Pancreas (tissue), 10 donors: ENCODE measurements at regions not wholly inside any gene's neighbourhood (a gene's known extent, or its start where the extent isn't known, plus 50 kb on each side); places are given as distances from the start of the nearest gene placed in this dataset.
A peak's percentile ranks its signal among the peaks of the same experiment; 100 is the strongest.

ENCODE experiments used
- ATAC-seq, 4 donors: fragments of 200-7000 bp; cut with Tn5 transposase; one replicate each; pipeline versions ENCODE4 v1.8.0 to v1.9.1; 2020; ENCODE audit warnings: mild to moderate bottlenecking in 4 of 4, moderate library complexity in 4 of 4
- DNase-seq, 6 donors: peaks; one replicate each; pipeline ENCODE4 v3.0.0-alpha.2; 2020
- FAIRE-seq: peaks from 2 replicates; lab custom pipeline; 2012; peaks lifted over from hg19 to GRCh38; lab: Jason Lieb, UNC
- H3K27ac ChIP-seq, 4 donors: fragments of 200-600 bp; sonication (generic); 1 replicate in 3 of 4; 2 replicates in 1 of 4; pipeline versions ENCODE4 v1.5.0 to v1.8.0; 2020
- H3K27me3 ChIP-seq, 4 donors: fragments of 200-600 bp; one replicate each; pipeline ENCODE4 v1.8.0; 2021
- H3K36me3 ChIP-seq, 3 donors: fragments of 200-600 bp; sonication (generic) in 1 of 3; one replicate each; pipeline versions ENCODE4 v1.5.0 to v1.8.0; 2020 to 2021
- H3K4me1 ChIP-seq, 3 donors: fragments of 200-600 bp; one replicate each; pipeline ENCODE4 v1.8.0; 2021
- H3K4me3 ChIP-seq, 4 donors: fragments of 200-600 bp; sonication (generic) in 2 of 4; one replicate each; pipeline versions ENCODE4 v1.5.0 to v1.8.0; 2020 to 2021
- H3K9me3 ChIP-seq, 4 donors: fragments of 200-600 bp; one replicate each; pipeline ENCODE4 v1.8.0; 2021
- WGBS, 2 donors: extraction: QIAGEN DNeasy Blood & Tissue Kit; methylation state at CpG; one replicate each; pipeline ENCODE4 v1.1.7; 2013; 5-methylcytosine and 5-hydroxymethylcytosine counted together
- intact Hi-C, 3 donors: fragments of 100-400 bp; cut with DNase I; formaldehyde crosslinking; loops; one replicate each; pipeline versions ENCODE4 v1.11.1 to v1.14.2; 2022
- TF ChIP-seq, protein P1 (sequence below), 4 donors: fragments of 200-600 bp; sonication (generic) in 3 of 4; IDR thresholded peaks; one replicate each; pipeline versions ENCODE4 v1.5.0 to v1.8.0; 2021; ENCODE audit warnings: antibody characterized with exemption in 4 of 4
- donor health status: healthy with polysubstance abuse.
- donor health status: DM: no; HTN: no; CAD: no; lungs with moderate emphysema.
- donor health status: DM: no; HTN: no; CAD: no.
- donor health status: control.
- donor health status: control.
- donor health status: Bipolar disorder and iron deficiency.
- donor health status: DM: yes; HTN: yes; CAD: no.
- donor health status: DM: no; HTN: no; CAD: no.
- donor health status: DM: no; HTN: no; CAD: no.
- donor health status: DM: yes; HTN: yes; CAD: no.

DNA sequence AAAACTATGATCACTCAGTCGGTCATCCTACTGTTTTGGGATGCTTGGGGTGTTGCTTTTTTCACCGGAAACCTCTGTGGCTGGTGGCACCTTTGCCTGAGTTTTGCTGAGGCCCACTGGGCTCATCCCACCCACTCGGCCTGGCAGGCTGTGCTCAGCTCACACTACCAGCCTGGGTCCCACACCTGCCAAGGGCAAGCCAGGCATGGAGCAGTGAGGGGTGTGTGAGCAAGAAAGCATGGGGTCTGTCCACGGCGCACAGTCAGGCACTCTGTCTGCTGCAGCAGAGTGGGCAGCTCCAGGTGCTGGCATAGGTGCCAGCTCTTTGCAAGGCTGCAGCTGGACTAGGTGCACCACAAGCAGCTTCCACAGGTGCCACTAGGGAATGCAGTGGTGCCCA lies 91.7 kb downstream of the TBXT start:
- FAIRE-seq (no peak), DNase-seq (no peak), ATAC-seq (no peak)
- Histone ChIP-seq H3K9me3 (no peaks in the 10 kb centered on the region), H3K36me3 (no peaks in the 10 kb centered on the region), H3K27me3 (no peaks in the 10 kb centered on the region), H3K4me1 (no peaks in the 10 kb centered on the region), H3K4me3 (no peak overlapping the region), H3K27ac (no peak overlapping the region)
- TF ChIP-seq, protein P1, sequence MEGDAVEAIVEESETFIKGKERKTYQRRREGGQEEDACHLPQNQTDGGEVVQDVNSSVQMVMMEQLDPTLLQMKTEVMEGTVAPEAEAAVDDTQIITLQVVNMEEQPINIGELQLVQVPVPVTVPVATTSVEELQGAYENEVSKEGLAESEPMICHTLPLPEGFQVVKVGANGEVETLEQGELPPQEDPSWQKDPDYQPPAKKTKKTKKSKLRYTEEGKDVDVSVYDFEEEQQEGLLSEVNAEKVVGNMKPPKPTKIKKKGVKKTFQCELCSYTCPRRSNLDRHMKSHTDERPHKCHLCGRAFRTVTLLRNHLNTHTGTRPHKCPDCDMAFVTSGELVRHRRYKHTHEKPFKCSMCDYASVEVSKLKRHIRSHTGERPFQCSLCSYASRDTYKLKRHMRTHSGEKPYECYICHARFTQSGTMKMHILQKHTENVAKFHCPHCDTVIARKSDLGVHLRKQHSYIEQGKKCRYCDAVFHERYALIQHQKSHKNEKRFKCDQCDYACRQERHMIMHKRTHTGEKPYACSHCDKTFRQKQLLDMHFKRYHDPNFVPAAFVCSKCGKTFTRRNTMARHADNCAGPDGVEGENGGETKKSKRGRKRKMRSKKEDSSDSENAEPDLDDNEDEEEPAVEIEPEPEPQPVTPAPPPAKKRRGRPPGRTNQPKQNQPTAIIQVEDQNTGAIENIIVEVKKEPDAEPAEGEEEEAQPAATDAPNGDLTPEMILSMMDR (IDR thresholded peaks at IDR 0.05), result no peak
- WGBS, 2 donors, result 75 to 83% methylated on average over 5 of the region's 5 CpGs
- intact Hi-C loops, result no loop called here

DNA sequence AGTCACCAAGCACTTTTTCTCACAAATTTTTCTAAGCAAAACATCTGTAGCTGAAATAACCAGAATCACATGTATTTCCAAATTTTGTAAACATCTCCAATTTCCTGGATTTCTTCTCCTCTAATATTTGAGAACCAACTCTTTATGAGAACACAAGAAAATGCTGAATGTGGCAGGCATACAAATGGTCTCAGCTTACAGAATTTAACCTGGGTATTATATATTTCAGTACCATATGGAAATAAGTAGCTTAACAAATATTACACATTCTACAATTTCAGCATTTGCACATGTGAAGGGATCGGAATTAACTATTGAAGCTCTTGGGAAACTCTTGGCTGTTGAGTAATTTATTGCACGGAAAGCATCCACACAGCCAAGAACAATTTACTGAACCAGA lies 92.5 kb downstream of the TBXT start:
- Histone ChIP-seq H3K27ac (no peak overlapping the region), H3K36me3 (no peaks in the 10 kb centered on the region), H3K9me3 (no peaks in the 10 kb centered on the region), H3K4me3 (no peak overlapping the region), H3K4me1 (no peaks in the 10 kb centered on the region), H3K27me3 (no peaks in the 10 kb centered on the region)
- no peak for DNase-seq
- 71 to 79% methylated on average over 2 of the region's 2 CpGs for WGBS, 2 donors
- intact Hi-C loops, result no loop called here
- ATAC-seq, result no peak
- TF ChIP-seq, protein P1 (IDR thresholded peaks at IDR 0.05), result no peak
- no peak for FAIRE-seq

DNA sequence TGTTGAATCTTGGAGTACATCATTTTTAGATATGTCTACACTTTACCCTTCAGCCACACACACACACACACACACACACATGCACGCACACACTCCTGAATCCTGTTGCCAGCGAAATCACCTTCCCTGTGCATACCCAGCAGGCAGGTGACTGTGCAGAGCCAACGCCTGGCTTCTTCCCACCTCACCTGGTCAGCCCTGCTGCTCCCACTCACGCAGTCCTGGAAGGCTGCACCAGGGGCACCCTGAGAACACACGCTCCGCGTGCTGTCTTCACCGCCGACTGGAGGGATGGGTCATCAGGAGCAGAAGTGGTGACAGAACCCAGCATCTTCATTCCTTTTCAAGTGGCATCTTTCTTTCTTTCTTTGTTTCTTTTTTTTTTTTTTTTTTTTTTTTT lies 94.6 kb downstream of the TBXT start:
- no peak for ATAC-seq
- Histone ChIP-seq H3K27me3 (no peaks in the 10 kb centered on the region), H3K9me3 (no peaks in the 10 kb centered on the region), H3K4me3 (no peak overlapping the region), H3K36me3 (no peaks in the 10 kb centered on the region), H3K4me1 (no peaks in the 10 kb centered on the region), H3K27ac (no peak overlapping the region)
- no peak for DNase-seq
- FAIRE-seq, result no peak
- TF ChIP-seq, protein P1 (IDR thresholded peaks at IDR 0.05), result no peak
- intact Hi-C loops, result no loop called here
- 83 to 88% methylated on average over 9 of the region's 9 CpGs for WGBS, 2 donors

DNA sequence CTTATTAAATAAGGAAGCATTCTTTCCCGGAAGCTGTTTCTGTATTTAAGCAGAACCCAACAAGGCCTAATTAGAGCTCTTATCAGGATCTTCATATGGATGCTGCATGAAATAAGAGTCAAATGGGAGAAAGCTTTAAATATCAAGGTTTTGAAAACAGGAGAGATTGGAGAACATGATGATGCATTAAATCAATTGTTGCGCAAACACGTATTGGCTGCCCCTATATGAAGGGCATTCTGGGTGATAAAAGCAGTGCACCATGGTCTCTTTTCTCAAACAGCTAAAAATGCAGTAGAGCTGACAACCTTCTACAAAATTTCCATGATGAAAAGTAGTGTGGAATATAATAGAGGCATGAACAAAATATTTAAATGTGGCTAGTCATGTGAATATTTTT lies 98.9 kb downstream of the TBXT start:
- 69 to 75% methylated on average over 3 of the region's 3 CpGs for WGBS, 2 donors
- ATAC-seq (no peak), DNase-seq (no peak), FAIRE-seq (no peak)
- Histone ChIP-seq H3K9me3 (no peaks in the 10 kb centered on the region), H3K4me3 (no peak overlapping the region), H3K4me1 (no peaks in the 10 kb centered on the region), H3K36me3 (no peaks in the 10 kb centered on the region), H3K27ac (no peak overlapping the region), H3K27me3 (no peaks in the 10 kb centered on the region)
- intact Hi-C loops, result no loop called here
- TF ChIP-seq, protein P1 (IDR thresholded peaks at IDR 0.05), result no peak

DNA sequence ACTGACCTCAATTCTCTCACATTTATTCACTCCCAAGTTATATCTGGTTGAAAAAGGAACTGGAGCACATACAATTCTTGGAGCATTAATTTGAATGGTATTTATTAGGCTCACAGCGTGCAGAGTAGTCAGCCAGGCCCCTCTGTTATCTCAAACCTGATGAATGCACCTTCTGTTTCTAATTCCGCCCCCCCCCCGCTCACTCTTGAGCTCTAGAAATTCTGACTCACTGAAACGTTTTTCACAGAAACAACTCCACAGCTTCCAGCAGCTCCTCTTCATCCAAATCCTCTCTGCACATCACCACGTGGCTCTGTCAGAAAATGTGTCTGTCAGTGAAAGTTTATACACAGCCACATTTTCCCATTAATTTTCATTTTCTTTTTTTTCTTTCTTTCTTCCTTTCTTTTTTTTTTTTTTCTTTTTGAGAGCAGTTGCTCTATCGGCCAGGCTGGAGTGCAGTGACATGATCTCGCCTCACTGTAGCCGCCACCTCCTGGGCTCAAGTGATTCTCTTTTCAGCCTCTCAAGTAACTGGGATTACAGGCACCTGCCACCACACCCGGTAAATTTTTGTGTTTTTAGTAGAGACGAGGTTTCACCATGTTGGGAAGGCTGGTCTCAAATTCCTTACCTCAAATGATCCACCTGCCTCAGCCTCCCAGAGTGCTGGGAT lies 109.4 kb downstream of the TBXT start:
- DNase-seq, result peak in 3 of 6 donors; percentile 9 to 41 (median 36)
- WGBS, 2 donors, result 29% methylated on average over 10 of the region's 10 CpGs
- TF ChIP-seq, protein P1 (IDR thresholded peaks at IDR 0.05), result no peak
- Histone ChIP-seq H3K4me1 (no peaks in the 10 kb centered on the region), H3K27me3 (no peaks in the 10 kb centered on the region), H3K9me3 (peaks cover 0 to 2% (median 0%) of the 10 kb centered on the region in 4 donors), H3K36me3 (no peaks in the 10 kb centered on the region), H3K27ac (peak overlapping the region; percentile 13 to 42 (median 40)), H3K4me3 (no peak overlapping the region)
- FAIRE-seq, result no peak
- intact Hi-C loops, result no loop called here
- ATAC-seq, result peak; percentile 72 to 96 (median 83)
